ENCODE measurements at regions not wholly inside any gene's neighbourhood (a gene's known extent, or its start where the extent isn't known, plus 50 kb on each side); places are given as distances from the start of the nearest gene placed in this dataset.

GRCh38 chr3:69443457-69443920 lies 57.6 kb upstream of the FRMD4B start:
- H3K9ac ChIP-seq (replicated peaks; ENCODE audit: extremely low read depth, insufficient read depth, low read length) = no peak overlapping the region
- dilution Hi-C loops (cut with MboI; ENCODE audit: extremely low pct_ligation_motif_present, low sequenced_read_pairs) = no loop called here
- H3K27ac ChIP-seq (ENCODE audit: insufficient read depth, low read depth, low read length) = no peak overlapping the region
- intact Hi-C loops (cut with micrococcal nuclease) = no loop called here
- no peaks in the 10 kb centered on the region for H3K4me1 ChIP-seq (ENCODE audit: control insufficient read depth, extremely low read depth, insufficient read depth, low read length)
- H3K27me3 ChIP-seq (ENCODE audit: control insufficient read depth in 2 of 2, insufficient read depth in 2 of 2, low read length in 2 of 2) = no peaks in the 10 kb centered on the region
- no peaks in the 10 kb centered on the region for H3K9me1 ChIP-seq (replicated peaks; ENCODE audit: control insufficient read depth, extremely low read depth, insufficient read depth, low read length)
- no peak overlapping the region for H3K4me3 ChIP-seq (replicated peaks in 1 of 3; ENCODE audit: insufficient read depth in 1 of 3, low read depth in 1 of 3, low read length in 3 of 3)
- no peak for FAIRE-seq
- CTCF ChIA-PET = interaction anchor here (0.7 to 4.8 kb wide), 2 partner anchors 7 to 228 kb away, joined by 3 to 57 read pairs; no protein-coding TSS in a partner anchor
- TF ChIP-seq FOS (IDR thresholded peaks at IDR 0.05; ENCODE audit: borderline replicate concordance, insufficient read depth, low read length) (no peak), CTCF (IDR thresholded peaks at IDR 0.05; ENCODE audit: extremely low read depth in 1 of 2, insufficient read depth in 1 of 2, low read depth in 1 of 2, low read length in 2 of 2) (no peak), POLR2A (IDR thresholded peaks at IDR 0.05; ENCODE audit: low read depth, low read length) (no peak), JUN (IDR thresholded peaks at IDR 0.05; ENCODE audit: borderline replicate concordance, insufficient read depth, insufficient read length, low read depth) (no peak), MYC (IDR thresholded peaks at IDR 0.05; ENCODE audit: low read depth, low read length) (no peak), GATA2 (IDR thresholded peaks at IDR 0.05; ENCODE audit: insufficient read depth, insufficient read length, low read depth, low read length) (no peak), EZH2 (IDR thresholded peaks at IDR 0.05; ENCODE audit: borderline replicate concordance, low read depth, low read length, severe bottlenecking) (no peak), POLR2AphosphoS5 (IDR thresholded peaks at IDR 0.05; ENCODE audit: insufficient read depth, low read depth, low read length) (no peak), MAX (IDR thresholded peaks at IDR 0.05; ENCODE audit: insufficient read depth, insufficient read length) (no peak)
- H3K36me3 ChIP-seq (ENCODE audit: control insufficient read depth in 2 of 2, extremely low read depth in 1 of 2, insufficient read depth in 2 of 2, low read length in 2 of 2) = no peaks in the 10 kb centered on the region
- no peak overlapping the region for H2AFZ ChIP-seq (ENCODE audit: low read depth, low read length)
- no peaks in the 10 kb centered on the region for H3K9me3 ChIP-seq (replicated peaks; ENCODE audit: control insufficient read depth, insufficient read depth, low read length)
- POLR2A ChIA-PET = no interaction called here
- no peaks in the 10 kb centered on the region for H3K79me2 ChIP-seq (ENCODE audit: control insufficient read depth, insufficient read depth, low read length)
- no peak for DNase-seq (ENCODE audit: low read depth, low spot score)
- H4K20me1 ChIP-seq (replicated peaks; ENCODE audit: control insufficient read depth, extremely low read depth, insufficient read depth, low read length) = no peaks in the 10 kb centered on the region
- BruUV-seq (replicated peaks) = no TSS peak
- H3K4me2 ChIP-seq (ENCODE audit: insufficient read depth, low read length) = no peak overlapping the region

Measured in endothelial cell of umbilical vein (primary cell).